ENCODE measurements at regions not wholly inside any gene's neighbourhood (a gene's known extent, or its start where the extent isn't known, plus 50 kb on each side); places are given as distances from the start of the nearest gene placed in this dataset.

DNA sequence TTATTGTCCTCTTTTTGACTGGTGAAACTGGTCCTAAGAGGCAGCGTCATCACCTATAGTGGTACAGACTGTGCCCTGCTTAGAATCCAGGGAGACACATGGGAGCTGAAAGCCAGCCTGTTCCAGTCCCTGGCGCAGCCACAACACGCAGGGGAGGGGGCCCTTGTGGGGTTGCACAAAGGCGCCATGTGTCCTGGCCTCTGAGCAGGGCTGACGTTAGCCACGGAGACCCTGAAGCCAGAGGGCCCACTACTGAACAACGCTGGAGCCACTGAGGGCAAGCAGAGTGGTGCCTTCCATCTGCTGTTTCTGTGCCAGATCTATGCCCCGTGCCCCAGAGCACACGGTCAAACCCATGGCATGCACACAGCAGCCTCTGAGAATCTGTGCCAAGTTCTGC, 147.3 kb downstream of the ACTL7B start:
- TF ChIP-seq, protein P1, sequence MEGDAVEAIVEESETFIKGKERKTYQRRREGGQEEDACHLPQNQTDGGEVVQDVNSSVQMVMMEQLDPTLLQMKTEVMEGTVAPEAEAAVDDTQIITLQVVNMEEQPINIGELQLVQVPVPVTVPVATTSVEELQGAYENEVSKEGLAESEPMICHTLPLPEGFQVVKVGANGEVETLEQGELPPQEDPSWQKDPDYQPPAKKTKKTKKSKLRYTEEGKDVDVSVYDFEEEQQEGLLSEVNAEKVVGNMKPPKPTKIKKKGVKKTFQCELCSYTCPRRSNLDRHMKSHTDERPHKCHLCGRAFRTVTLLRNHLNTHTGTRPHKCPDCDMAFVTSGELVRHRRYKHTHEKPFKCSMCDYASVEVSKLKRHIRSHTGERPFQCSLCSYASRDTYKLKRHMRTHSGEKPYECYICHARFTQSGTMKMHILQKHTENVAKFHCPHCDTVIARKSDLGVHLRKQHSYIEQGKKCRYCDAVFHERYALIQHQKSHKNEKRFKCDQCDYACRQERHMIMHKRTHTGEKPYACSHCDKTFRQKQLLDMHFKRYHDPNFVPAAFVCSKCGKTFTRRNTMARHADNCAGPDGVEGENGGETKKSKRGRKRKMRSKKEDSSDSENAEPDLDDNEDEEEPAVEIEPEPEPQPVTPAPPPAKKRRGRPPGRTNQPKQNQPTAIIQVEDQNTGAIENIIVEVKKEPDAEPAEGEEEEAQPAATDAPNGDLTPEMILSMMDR (conservative IDR thresholded peaks at IDR 0.05; ENCODE audit: low read depth, low read length) = no peak

DNA sequence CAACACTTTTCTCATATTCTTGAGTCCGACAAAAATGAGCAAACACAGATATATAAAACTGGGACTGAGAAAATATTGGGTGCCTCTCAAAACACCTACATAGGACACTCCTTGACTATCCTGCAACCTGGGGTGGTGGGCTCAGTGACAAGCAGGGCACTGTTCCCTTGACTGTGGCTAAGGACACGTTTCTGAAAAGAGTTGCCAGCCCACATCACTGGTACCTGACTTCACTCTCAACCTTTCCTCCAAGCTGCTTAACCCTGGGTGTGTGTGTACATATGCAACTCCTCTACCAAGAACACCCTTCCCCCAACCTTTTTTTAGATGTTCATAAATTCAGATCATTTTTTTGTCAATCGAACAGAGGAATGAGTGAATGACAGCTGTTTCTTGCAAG, 148.7 kb downstream of the ACTL7B start:
- no peak overlapping the region for H3K4me2 ChIP-seq
- TF ChIP-seq, protein P1 (conservative IDR thresholded peaks at IDR 0.05; ENCODE audit: low read depth, low read length) = no peak

More for the DNA sequence above, 147.3 kb downstream of the ACTL7B start:
- Histone ChIP-seq H3K9ac (no peak overlapping the region), H3K4me1 (ENCODE audit: low read depth, poor library complexity, severe bottlenecking) (no peaks in the 10 kb centered on the region), H3K36me3 (ENCODE audit: insufficient read depth) (no peaks in the 10 kb centered on the region), H3K27me3 (ENCODE audit: insufficient read depth, low read depth) (no peaks in the 10 kb centered on the region), H3K4me3 (IDR thresholded peaks at IDR 0.05; ENCODE audit: insufficient read depth, low read depth, low read length) (no peak overlapping the region), H3K4me2 (no peak overlapping the region), H2AFZ (ENCODE audit: low read depth) (no peak overlapping the region), H3K79me2 (ENCODE audit: insufficient read depth, low read depth) (no peaks in the 10 kb centered on the region), H3K27ac (no peak overlapping the region), H4K20me1 (ENCODE audit: insufficient read depth) (no peaks in the 10 kb centered on the region)

DNA sequence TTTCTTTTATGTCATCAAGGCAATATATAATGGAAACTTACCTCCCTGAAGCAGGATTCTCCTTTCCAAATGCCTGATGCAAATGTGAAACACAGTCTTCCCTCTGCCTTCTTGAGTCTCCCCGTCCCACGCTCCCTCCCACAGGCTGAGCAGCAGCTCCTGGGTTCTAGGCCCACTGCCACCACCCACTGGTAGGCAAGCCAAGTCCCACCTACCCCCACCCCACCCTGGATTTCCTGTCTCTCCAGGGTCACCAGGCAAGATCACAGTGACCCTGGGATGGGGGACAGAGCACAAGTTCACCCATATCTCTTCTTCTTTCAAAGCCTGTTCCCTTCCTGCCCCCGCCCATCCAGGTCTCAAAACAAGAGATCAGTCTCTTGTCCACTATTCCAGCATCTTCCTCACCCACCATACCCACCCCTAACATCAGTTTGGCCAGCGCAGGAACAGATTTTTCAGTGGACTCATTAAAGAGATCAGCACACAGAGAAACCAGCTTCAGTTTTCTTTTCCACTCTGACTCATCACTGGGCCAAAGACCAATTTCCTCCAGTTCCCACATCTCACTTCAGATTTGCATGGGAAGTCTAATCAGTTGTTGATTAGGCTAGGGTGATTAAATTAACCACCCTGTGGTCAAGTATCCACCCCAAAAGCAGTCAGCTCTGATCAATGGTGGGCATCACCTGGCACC, 151.5 kb downstream of the ACTL7B start:
- Histone ChIP-seq H2AFZ (ENCODE audit: low read depth) (no peak overlapping the region), H3K9ac (no peak overlapping the region), H3K27ac (no peak overlapping the region), H3K27me3 (ENCODE audit: insufficient read depth, low read depth) (no peaks in the 10 kb centered on the region), H3K4me1 (ENCODE audit: low read depth, poor library complexity, severe bottlenecking) (no peaks in the 10 kb centered on the region), H3K36me3 (ENCODE audit: insufficient read depth) (no peaks in the 10 kb centered on the region), H3K79me2 (ENCODE audit: insufficient read depth, low read depth) (no peaks in the 10 kb centered on the region), H4K20me1 (ENCODE audit: insufficient read depth) (no peaks in the 10 kb centered on the region), H3K4me3 (IDR thresholded peaks at IDR 0.05; ENCODE audit: insufficient read depth, low read depth, low read length) (no peak overlapping the region), H3K4me2 (no peak overlapping the region)
- TF ChIP-seq, protein P1 (conservative IDR thresholded peaks at IDR 0.05; ENCODE audit: low read depth, low read length) = no peak

More for the DNA sequence above, 148.7 kb downstream of the ACTL7B start:
- Histone ChIP-seq H3K27me3 (ENCODE audit: insufficient read depth, low read depth) (no peaks in the 10 kb centered on the region), H3K27ac (no peak overlapping the region), H3K4me1 (ENCODE audit: low read depth, poor library complexity, severe bottlenecking) (no peaks in the 10 kb centered on the region), H4K20me1 (ENCODE audit: insufficient read depth) (no peaks in the 10 kb centered on the region), H3K4me3 (IDR thresholded peaks at IDR 0.05; ENCODE audit: insufficient read depth, low read depth, low read length) (no peak overlapping the region), H3K79me2 (ENCODE audit: insufficient read depth, low read depth) (no peaks in the 10 kb centered on the region), H3K36me3 (ENCODE audit: insufficient read depth) (no peaks in the 10 kb centered on the region), H3K9ac (no peak overlapping the region), H2AFZ (ENCODE audit: low read depth) (no peak overlapping the region)

DNA sequence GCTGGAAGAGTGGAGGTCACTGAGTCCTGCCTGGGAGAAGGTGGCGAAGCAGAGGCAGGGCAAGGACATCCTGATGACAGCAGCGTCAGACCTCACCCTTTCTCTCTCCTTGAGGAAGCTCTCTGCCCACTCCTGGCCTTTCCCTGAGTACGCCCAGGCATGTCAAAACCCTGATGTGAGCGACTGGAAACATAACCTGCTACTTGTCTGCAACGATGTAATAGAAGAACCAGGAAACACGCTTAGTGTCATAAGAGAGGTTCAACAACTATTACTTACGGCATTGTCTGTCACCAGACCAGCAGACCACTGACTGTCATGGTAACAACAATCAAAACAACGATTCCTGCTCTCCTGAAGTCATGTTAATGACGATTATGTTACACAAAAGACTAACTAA, 152.4 kb downstream of the ACTL7B start:
- Histone ChIP-seq H3K79me2 (ENCODE audit: insufficient read depth, low read depth) (no peaks in the 10 kb centered on the region), H3K9ac (no peak overlapping the region)

More for the DNA sequence above, 152.4 kb downstream of the ACTL7B start:
- H4K20me1 ChIP-seq (ENCODE audit: insufficient read depth) = no peaks in the 10 kb centered on the region
- no peak overlapping the region for H3K27ac ChIP-seq
- H3K36me3 ChIP-seq (ENCODE audit: insufficient read depth) = no peaks in the 10 kb centered on the region
- H2AFZ ChIP-seq (ENCODE audit: low read depth) = no peak overlapping the region
- no peak overlapping the region for H3K4me3 ChIP-seq (IDR thresholded peaks at IDR 0.05; ENCODE audit: insufficient read depth, low read depth, low read length)
- no peaks in the 10 kb centered on the region for H3K4me1 ChIP-seq (ENCODE audit: low read depth, poor library complexity, severe bottlenecking)
- TF ChIP-seq, protein P1 (conservative IDR thresholded peaks at IDR 0.05; ENCODE audit: low read depth, low read length) = no peak
- H3K27me3 ChIP-seq (ENCODE audit: insufficient read depth, low read depth) = no peaks in the 10 kb centered on the region
- H3K4me2 ChIP-seq = no peak overlapping the region

Data from KMS-11 (cell line).